K562 (cell line): ENCODE measurements at regions not wholly inside any gene's neighbourhood (a gene's known extent, or its start where the extent isn't known, plus 50 kb on each side); places are given as distances from the start of the nearest gene placed in this dataset.

ENCODE experiments used
- ATAC-seq: fragments of 200-7000 bp; cut with Tn5 transposase; 3 replicates; pipeline ENCODE4 v1.9.1; 2020; ENCODE audit warnings: moderate library complexity
- BruUV-seq: library from RNA; stranded (reverse); fragments of 400-500 nt; replicated peaks from 2 replicates; lab custom pipeline; 2021; lab: Mats Ljungman, UMichigan
- CTCF ChIA-PET: fragments of 300-600 bp; formaldehyde crosslinking; extraction: SDS; loops from one replicate; lab custom pipeline; 2021; ENCODE audit warnings: low intra/inter-chr PET ratio; lab: Yijun Ruan, JAX
- POLR2A ChIA-PET: fragments of 300-600, 350-650 bp; sonication (Branson Sonifier 250); formaldehyde crosslinking; extraction: SDS; loops from one replicate; lab custom pipeline; 2021; ENCODE audit warnings: antibody characterized with exemption, inconsistent platforms; lab: Yijun Ruan, JAX
- DNase-seq, 4 experiments: peaks; one replicate each; pipeline versions ENCODE4 v3.0.0 to v3.0.0-alpha.2; 2011 to 2018; ENCODE audit warnings: low spot score in 3 of 4, mixed read lengths in 3 of 4; ENCODE audit errors: extremely low read depth in 1 of 4
- FAIRE-seq: peaks from 2 replicates; lab custom pipeline; 2011; peaks lifted over from hg19 to GRCh38; lab: Jason Lieb, UNC
- H2AFZ ChIP-seq: 2 replicates; pipeline ENCODE4 v1.6.0; 2011; ENCODE audit warnings: low read depth, low read length, control low read depth, inconsistent platforms
- H3K27ac ChIP-seq: fragments of 200-600 bp; 3 replicates; pipeline ENCODE4 v1.8.0; 2011; ENCODE audit warnings: low read depth, mild to moderate bottlenecking, control low read depth, inconsistent platforms, low read length, moderate library complexity, mixed read lengths; ENCODE audit errors: extremely low read depth
- H3K27me3 ChIP-seq, 2 experiments: fragments of 300-600 bp in 1 of 2; 2 replicates in 1 of 2; 3 replicates in 1 of 2; pipeline versions ENCODE4 v1.6.0 to v1.8.0; 2011; ENCODE audit warnings: inconsistent platforms in 2 of 2, low read length in 2 of 2, mild to moderate bottlenecking in 1 of 2, mixed read lengths in 1 of 2, moderate library complexity in 1 of 2; ENCODE audit not compliant: control insufficient read depth in 2 of 2, insufficient read depth in 2 of 2
- H3K36me3 ChIP-seq: fragments of 300-600 bp; 3 replicates; pipeline ENCODE4 v1.8.0; 2011; ENCODE audit warnings: mild to moderate bottlenecking, low read length, inconsistent platforms; ENCODE audit not compliant: control insufficient read depth, insufficient read depth
- H3K4me1 ChIP-seq, 2 experiments: fragments of 200-600 bp in 1 of 2; replicated peaks in 1 of 2; 2 replicates in 1 of 2; 3 replicates in 1 of 2; pipeline versions ENCODE4 v1.5.1 to v1.8.0; 2011; ENCODE audit warnings: inconsistent platforms in 2 of 2, low read length in 2 of 2, mild to moderate bottlenecking in 1 of 2, mixed read lengths in 1 of 2, moderate library complexity in 1 of 2; ENCODE audit not compliant: control insufficient read depth in 2 of 2, insufficient read depth in 2 of 2
- H3K4me2 ChIP-seq: 2 replicates; pipeline ENCODE4 v1.6.1; 2011; ENCODE audit warnings: low read length, control low read depth, inconsistent platforms, mixed read lengths; ENCODE audit not compliant: insufficient read depth
- H3K4me3 ChIP-seq: fragments of 200-600 bp; sonication (generic), shearing (Covaris generic); 2 replicates; pipeline ENCODE4 v1.5.1; 2016; ENCODE audit warnings: control low read depth, inconsistent platforms
- H3K79me2 ChIP-seq: fragments of 200-600 bp; 3 replicates; pipeline ENCODE4 v1.8.0; 2011; ENCODE audit warnings: low read length, inconsistent platforms; ENCODE audit not compliant: control insufficient read depth, insufficient read depth
- H3K9ac ChIP-seq, 2 experiments: 2 replicates each; pipeline versions ENCODE4 v1.6.0 to v1.6.1; 2011; ENCODE audit warnings: low read depth in 2 of 2, low read length in 2 of 2, control low read depth in 1 of 2, inconsistent platforms in 1 of 2, mild to moderate bottlenecking in 1 of 2, mixed read lengths in 1 of 2; ENCODE audit not compliant: insufficient read depth in 1 of 2
- H3K9me1 ChIP-seq: one replicate; pipeline ENCODE4 v1.6.0; 2011; ENCODE audit warnings: inconsistent platforms, mild to moderate bottlenecking, low read length, moderate library complexity; ENCODE audit not compliant: control insufficient read depth, insufficient read depth
- H3K9me3 ChIP-seq: replicated peaks from 2 replicates; pipeline ENCODE4 v1.5.1; 2011; ENCODE audit warnings: low read depth, low read length, inconsistent platforms; ENCODE audit not compliant: control insufficient read depth, insufficient read depth
- H4K20me1 ChIP-seq: replicated peaks from 2 replicates; pipeline ENCODE4 v1.6.1; 2011; ENCODE audit warnings: low read length, inconsistent platforms, mixed read lengths; ENCODE audit not compliant: control insufficient read depth, insufficient read depth
- ARID2 ChIP-seq: fragments of 450-650 bp; IDR thresholded peaks from 2 replicates; pipeline ENCODE4 v1.6.1; 2017; ENCODE audit warnings: antibody characterized with exemption, mild to moderate bottlenecking
- ASH1L ChIP-seq: fragments of 450-650 bp; IDR thresholded peaks from 2 replicates; pipeline ENCODE4 v1.6.1; 2018; ENCODE audit warnings: borderline replicate concordance, mild to moderate bottlenecking, low read depth; ENCODE audit not compliant: partially characterized antibody
- CBX2 ChIP-seq: fragments of 200-600 bp; sonication (generic); IDR thresholded peaks from one replicate; pipeline ENCODE4 v1.6.1; 2012; ENCODE audit warnings: mild to moderate bottlenecking, low read length, inconsistent platforms; ENCODE audit not compliant: insufficient read depth, poor library complexity, severe bottlenecking
- ESRRA ChIP-seq: fragments of 450-650 bp; IDR thresholded peaks from 2 replicates; pipeline ENCODE4 v1.6.1; 2014; ENCODE audit warnings: low read depth, mild to moderate bottlenecking, moderate library complexity, borderline replicate concordance
- HIVEP1 ChIP-seq: fragments of 250-450 bp; sonication (Bioruptor Pico); IDR thresholded peaks from 2 replicates; pipeline ENCODE4 v1.4.0; 2020; ENCODE audit warnings: mild to moderate bottlenecking
- MCM2 ChIP-seq: fragments of 450-650 bp; IDR thresholded peaks from 2 replicates; pipeline ENCODE4 v1.6.1; 2017; ENCODE audit warnings: low read depth, mild to moderate bottlenecking
- SMARCA5 ChIP-seq: fragments of 450-650 bp; IDR thresholded peaks from 2 replicates; pipeline ENCODE4 v1.6.1; 2016
- TCF7 ChIP-seq: sonication (generic); IDR thresholded peaks from 2 replicates; pipeline ENCODE4 v1.6.1; 2016; ENCODE audit warnings: antibody characterized with exemption, borderline replicate concordance
- ZEB2 ChIP-seq: fragments of 450-650 bp; IDR thresholded peaks from 2 replicates; pipeline ENCODE4 v1.6.1; 2016
- ZNF263 ChIP-seq: sonication (generic); formaldehyde crosslinking; IDR thresholded peaks from 2 replicates; pipeline ENCODE4 v1.8.0; 2022; ENCODE audit warnings: mild to moderate bottlenecking, missing genetic modification reagents, borderline replicate concordance
- ZNF644 ChIP-seq: fragments of 200-800 bp; sonication (Bioruptor generic); IDR thresholded peaks from 2 replicates; pipeline ENCODE4 v1.6.1; 2016; ENCODE audit warnings: low read depth, missing genetic modification characterization, missing compliant biosample characterization
- WGBS: fragments of 100-300 bp; shearing (Covaris generic); methylation state at CpG from one replicate; pipeline ENCODE4 v1.1.6; 2016; ENCODE audit warnings: low coverage, mixed read lengths; ENCODE audit not compliant: insufficient coverage; ENCODE audit errors: missing lambda C conversion rate; 5-methylcytosine and 5-hydroxymethylcytosine counted together
- in situ Hi-C: fragments of 300-500 bp; cut with MboI; formaldehyde crosslinking; loops from 4 replicates; pipeline ENCODE4 v1.15.0; 2018; ENCODE audit warnings: inconsistent platforms, mixed read lengths
- intact Hi-C: fragments of 100-400 bp; cut with micrococcal nuclease; formaldehyde crosslinking; loops from 2 replicates; pipeline ENCODE4 v1.14.2; 2022
- TF ChIP-seq, protein P1 (sequence below): fragments of 250-450 bp; sonication (Bioruptor Pico); IDR thresholded peaks from 2 replicates; pipeline ENCODE4 v1.4.0; 2020; ENCODE audit warnings: mild to moderate bottlenecking

- no peak overlapping the region for H3K9ac ChIP-seq
- ChIA-PET POLR2A (no interaction called here), CTCF (no interaction called here)
- ATAC-seq: no peak
- no peak overlapping the region for H3K4me2 ChIP-seq
- FAIRE-seq: no peak
- TF ChIP-seq ESRRA (no peak), ASH1L (no peak), MCM2 (no peak), HIVEP1 (no peak), ZNF644 (tag) (no peak), TCF7 (no peak), ARID2 (no peak), SMARCA5 (no peak), ZNF263 (CRISPR knock-in tag) (no peak), ZEB2 (no peak), CBX2 (no peak)
- TF ChIP-seq, protein P1, sequence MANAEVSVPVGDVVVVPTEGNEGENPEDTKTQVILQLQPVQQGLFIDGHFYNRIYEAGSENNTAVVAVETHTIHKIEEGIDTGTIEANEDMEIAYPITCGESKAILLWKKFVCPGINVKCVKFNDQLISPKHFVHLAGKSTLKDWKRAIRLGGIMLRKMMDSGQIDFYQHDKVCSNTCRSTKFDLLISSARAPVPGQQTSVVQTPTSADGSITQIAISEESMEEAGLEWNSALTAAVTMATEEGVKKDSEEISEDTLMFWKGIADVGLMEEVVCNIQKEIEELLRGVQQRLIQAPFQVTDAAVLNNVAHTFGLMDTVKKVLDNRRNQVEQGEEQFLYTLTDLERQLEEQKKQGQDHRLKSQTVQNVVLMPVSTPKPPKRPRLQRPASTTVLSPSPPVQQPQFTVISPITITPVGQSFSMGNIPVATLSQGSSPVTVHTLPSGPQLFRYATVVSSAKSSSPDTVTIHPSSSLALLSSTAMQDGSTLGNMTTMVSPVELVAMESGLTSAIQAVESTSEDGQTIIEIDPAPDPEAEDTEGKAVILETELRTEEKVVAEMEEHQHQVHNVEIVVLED (CRISPR knock-in tag): no peak
- H3K36me3 ChIP-seq: no peaks in the 10 kb centered on the region
- H3K4me1 ChIP-seq: no peaks in the 10 kb centered on the region
- no peaks in the 10 kb centered on the region for H3K9me3 ChIP-seq
- no peaks in the 10 kb centered on the region for H3K27me3 ChIP-seq
- in situ Hi-C loops (no loop called here), intact Hi-C loops (no loop called here)
- H3K9me1 ChIP-seq: no peaks in the 10 kb centered on the region
- no peak for DNase-seq
- WGBS: 0% methylated on average over 3 of the region's 3 CpGs
- H3K4me3 ChIP-seq: no peak overlapping the region
- no peak overlapping the region for H3K27ac ChIP-seq
- no peak overlapping the region for H2AFZ ChIP-seq
- H3K79me2 ChIP-seq: no peaks in the 10 kb centered on the region
- no TSS peak for BruUV-seq
- H4K20me1 ChIP-seq: no peaks in the 10 kb centered on the region
These were observed 140.7 kb upstream of the NOVA1 start for GRCh38 chr14:26738571-26738970.
